Adrenal gland (tissue), 5 donors: ENCODE measurements at regions not wholly inside any gene's neighbourhood (a gene's known extent, or its start where the extent isn't known, plus 50 kb on each side); places are given as distances from the start of the nearest gene placed in this dataset.

Experiments used
- CTCF ChIP-seq, 6 experiments: fragments of 450-650 bp in 4 of 6; fragments of 200-600 bp in 2 of 6; sonication (generic) in 1 of 6; IDR thresholded peaks; 1 replicate in 5 of 6; 2 replicates in 1 of 6; pipeline versions ENCODE4 v1.5.1 to v1.8.0; 2016 to 2021; ENCODE audit warnings: antibody characterized with exemption in 6 of 6, mild to moderate bottlenecking in 2 of 6, moderate library complexity in 1 of 6
- POLR2A ChIP-seq, 2 donors: fragments of 450-650 bp; IDR thresholded peaks; one replicate each; pipeline ENCODE4 v1.6.1; 2017; ENCODE audit warnings: antibody characterized with exemption in 2 of 2, mild to moderate bottlenecking in 2 of 2, moderate library complexity in 1 of 2
- donor health status: DM: no; HTN: no; CAD: no.

GRCh38 chr3:154718053-154718452 is 288.1 kb upstream of the GPR149 start:
- TF ChIP-seq CTCF (IDR thresholded peaks at IDR 0.05) (no peak), POLR2A (IDR thresholded peaks at IDR 0.05) (no peak)
